Jurkat, Clone E6-1 (cell line): ENCODE measurements at regions not wholly inside any gene's neighbourhood (a gene's known extent, or its start where the extent isn't known, plus 50 kb on each side); places are given as distances from the start of the nearest gene placed in this dataset.

Experiments used
- DNase-seq: peaks from one replicate; pipeline ENCODE4 v3.0.0-alpha.2; 2011; ENCODE audit warnings: low read depth, low spot score
- H3K4me3 ChIP-seq: 2 replicates; pipeline ENCODE4 v1.5.1; 2011; ENCODE audit warnings: mild to moderate bottlenecking, low read length, control low read depth, moderate library complexity

GRCh38 chr1:184297244-184297750 lies 89.5 kb upstream of the C1orf21 start:
- no peak overlapping the region for H3K4me3 ChIP-seq
- no peak for DNase-seq

GRCh38 chr1:184298440-184299405 lies 88.1 kb upstream of the C1orf21 start:
- H3K4me3 ChIP-seq = no peak overlapping the region
- DNase-seq = no peak

GRCh38 chr1:184299406-184299790 lies 87.4 kb upstream of the C1orf21 start:
- no peak overlapping the region for H3K4me3 ChIP-seq
- no peak for DNase-seq

- no peak overlapping the region for H3K4me3 ChIP-seq
- no peak for DNase-seq
Observed at GRCh38 chr1:184299796-184300195, 87.0 kb upstream of the C1orf21 start.

GRCh38 chr1:184300446-184300845 lies 86.4 kb upstream of the C1orf21 start:
- H3K4me3 ChIP-seq = no peak overlapping the region
- no peak for DNase-seq

DNA sequence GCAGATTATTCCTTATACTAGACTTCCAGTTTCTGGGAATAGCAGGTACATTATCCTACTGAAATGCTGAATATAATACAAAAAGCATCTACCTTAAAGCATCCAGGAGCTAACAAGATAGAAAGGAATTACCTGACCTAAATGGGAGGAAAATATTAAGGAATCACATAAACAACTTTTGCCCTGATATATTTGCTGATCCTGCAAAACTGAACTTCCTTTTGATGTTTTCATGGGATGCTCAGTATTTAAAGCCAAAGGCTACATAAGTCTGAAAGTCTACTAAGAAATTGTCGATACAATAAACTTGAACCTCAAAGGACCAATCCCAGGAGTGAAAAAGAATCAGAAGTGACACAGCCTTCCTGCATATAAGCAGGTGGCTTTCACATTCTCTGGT lies 85.6 kb upstream of the C1orf21 start:
- no peak for DNase-seq
- H3K4me3 ChIP-seq = no peak overlapping the region

DNA sequence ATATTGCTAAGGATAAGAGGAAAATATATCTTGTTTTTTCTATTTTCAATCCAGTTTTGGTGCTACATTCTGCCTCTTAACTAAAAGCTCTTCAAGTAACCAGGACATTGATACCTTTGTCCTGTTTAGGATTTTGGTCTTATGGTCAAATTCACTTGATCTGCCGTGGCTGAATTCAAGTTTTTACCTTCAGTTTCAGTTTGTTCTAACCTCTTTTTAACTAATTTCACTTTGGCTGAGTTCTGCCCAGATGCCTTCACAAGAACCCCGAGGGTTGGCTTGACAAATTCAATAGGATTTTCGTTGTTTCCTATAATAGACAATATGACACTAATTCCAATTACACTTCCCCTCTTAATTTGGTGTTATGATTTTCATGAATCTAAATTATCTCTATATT lies 84.5 kb upstream of the C1orf21 start:
- DNase-seq = no peak
- H3K4me3 ChIP-seq = no peak overlapping the region

DNA sequence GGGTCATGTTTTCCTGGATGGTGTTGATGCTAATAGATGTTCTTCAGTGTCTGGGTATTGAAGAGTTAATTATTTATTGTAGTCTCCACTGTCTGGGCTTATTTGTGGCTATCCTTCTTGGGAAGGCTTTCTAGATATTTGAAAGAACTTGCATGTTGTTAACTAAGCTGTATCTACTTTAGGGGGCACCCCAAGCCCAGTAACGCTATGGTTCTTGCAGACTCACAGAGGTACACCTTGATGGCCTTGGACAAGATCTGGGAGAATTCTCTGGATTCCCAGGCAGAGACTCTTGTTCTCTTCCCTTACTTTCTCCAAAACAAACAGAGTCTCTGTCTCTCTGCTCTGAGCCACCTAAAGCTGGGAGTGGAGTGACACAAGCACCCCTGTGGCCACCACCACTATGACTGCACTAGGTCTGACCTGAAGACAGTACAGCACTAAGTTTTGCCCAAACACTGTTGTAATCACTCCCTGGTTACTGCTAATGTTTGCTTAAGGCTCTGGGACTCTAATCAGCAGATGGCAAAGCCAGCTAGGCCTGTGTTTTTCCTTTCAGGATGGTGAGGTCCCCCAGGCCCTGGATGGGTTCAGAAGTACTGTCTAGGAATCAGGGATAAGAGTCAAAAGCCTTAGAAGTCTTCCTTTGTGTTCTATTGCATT lies 76.5 kb upstream of the C1orf21 start:
- H3K4me3 ChIP-seq = no peak overlapping the region
- no peak for DNase-seq

- H3K4me3 ChIP-seq = no peak overlapping the region
- DNase-seq = no peak
Observed at GRCh38 chr1:184311580-184311979, 75.2 kb upstream of the C1orf21 start.

- no peak for DNase-seq
- no peak overlapping the region for H3K4me3 ChIP-seq
Observed at GRCh38 chr1:184315254-184315653, 71.6 kb upstream of the C1orf21 start.

DNA sequence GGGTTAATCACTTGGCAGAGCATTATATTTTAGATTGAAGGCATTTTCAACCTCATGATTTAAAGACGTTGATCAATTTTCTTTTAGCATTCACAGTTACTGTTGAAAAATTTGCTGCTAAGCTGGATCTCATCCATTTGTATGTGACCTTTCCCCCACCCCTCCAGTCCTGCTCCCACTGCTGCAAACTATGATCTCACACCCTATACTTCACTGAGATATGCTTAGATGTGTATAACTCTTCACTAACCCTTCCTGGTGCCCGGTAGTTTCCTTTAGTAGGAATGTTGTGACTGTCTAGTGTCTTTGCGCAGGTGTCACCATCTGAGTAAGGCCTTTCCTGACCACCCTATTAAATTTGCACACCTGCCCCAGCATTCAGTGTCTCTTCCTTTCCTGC lies 67.0 kb upstream of the C1orf21 start:
- no peak overlapping the region for H3K4me3 ChIP-seq
- DNase-seq = no peak

DNA sequence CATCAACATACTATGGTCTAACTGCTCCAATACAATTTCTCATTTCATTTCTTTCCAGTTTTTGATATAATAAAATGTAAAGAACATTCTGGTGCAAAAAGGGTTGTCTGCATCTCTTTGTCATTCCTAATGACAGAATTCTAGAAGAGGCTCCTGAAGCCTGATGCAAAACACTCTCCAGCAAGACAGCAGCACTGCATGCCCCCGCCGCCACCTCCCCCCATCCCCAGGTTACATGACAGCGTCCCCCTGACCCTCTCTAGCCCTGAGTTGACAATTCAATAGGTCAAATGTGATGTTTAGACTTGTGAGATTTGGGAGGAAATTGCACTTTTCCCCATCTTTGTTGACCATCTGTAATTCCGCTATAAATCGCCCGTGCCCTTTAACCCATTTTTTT lies 64.6 kb upstream of the C1orf21 start:
- no peak for DNase-seq
- H3K4me3 ChIP-seq = no peak overlapping the region

DNA sequence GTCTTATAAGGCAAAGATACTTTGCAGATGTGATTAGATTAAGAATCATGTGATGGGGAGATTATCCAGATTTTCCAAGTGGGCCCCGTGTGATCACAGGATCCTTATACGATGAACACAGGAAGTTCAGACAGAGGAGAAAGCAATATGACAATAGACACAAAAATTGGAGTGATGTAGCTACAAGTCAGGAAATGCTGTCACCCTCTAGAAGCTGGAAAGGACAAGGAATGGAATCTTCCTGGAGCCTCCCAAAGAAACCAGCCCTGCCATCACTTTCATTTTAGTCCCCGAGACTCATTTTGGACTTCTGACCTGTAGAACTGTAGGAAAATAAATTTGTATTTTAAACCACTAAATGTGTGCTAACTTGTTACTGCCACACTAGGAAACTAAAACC lies 61.9 kb upstream of the C1orf21 start:
- DNase-seq = no peak
- H3K4me3 ChIP-seq = no peak overlapping the region

- DNase-seq = no peak
- H3K4me3 ChIP-seq = no peak overlapping the region
Observed at GRCh38 chr1:184326278-184326677, 60.6 kb upstream of the C1orf21 start.

GRCh38 chr1:184329245-184329953 lies 57.4 kb upstream of the C1orf21 start:
- no peak overlapping the region for H3K4me3 ChIP-seq
- DNase-seq = no peak

DNA sequence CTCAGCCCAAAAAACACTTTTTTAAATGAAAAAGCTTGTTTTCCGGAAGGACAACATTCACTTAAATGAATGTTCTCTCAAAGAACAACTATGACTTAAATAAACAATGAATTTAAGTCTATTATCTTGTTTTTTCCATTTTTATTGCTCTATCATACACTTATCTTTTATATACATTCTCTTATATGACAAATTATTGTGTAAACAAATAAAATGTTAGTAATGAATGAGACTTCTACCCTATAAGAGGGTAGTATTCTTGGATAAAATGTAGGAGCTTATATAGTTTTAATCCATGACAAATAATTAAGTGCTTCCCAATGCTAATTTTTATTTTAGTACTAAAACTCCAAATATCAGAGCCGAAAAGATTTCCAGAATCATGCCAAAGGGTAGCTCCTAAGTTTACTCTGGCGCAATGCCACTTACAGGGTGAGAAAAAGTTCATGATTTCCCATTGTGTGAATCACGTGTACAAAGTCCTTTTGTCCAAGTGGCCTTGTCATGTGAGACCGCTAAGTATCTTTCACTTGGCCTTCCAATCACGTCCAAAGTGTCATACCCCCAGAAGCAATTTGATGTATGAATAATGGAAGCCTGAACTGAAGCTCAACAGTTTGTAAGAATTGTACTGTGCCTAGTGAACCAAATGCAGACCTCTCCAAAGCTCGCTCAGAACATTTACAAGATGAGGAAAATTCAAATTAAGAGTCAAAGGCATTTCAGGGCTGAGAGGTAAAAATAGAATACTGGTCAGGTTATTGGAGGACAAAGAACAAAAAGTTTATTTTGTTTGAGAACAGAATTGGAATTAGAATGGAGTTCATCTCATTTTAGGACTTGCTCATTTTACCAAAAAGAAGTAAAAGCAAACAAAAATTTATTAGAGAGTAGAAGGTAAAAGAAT lies 56.6 kb upstream of the C1orf21 start:
- DNase-seq = no peak
- H3K4me3 ChIP-seq = no peak overlapping the region

DNA sequence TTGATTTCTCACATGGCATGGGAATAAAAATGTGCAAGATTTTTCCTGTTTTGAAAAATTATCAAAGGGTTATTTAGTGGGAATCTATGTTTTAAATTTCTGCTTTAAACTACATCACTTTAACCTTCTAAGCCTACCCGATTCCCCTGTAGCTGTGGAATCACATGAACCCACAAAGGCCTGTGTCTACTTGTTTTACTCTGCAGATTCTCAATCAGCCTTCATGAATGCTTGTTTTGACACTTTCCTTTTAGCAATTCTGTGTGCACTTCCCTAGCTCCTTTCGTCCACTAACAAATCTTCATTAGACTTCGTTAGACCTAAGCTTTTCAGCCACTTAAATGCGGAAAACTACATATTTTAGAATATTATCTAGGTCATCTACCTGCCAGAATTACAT lies 56.0 kb upstream of the C1orf21 start:
- no peak for DNase-seq
- no peak overlapping the region for H3K4me3 ChIP-seq
